Kidney (tissue), 13 donors: ENCODE measurements at regions not wholly inside any gene's neighbourhood (a gene's known extent, or its start where the extent isn't known, plus 50 kb on each side); places are given as distances from the start of the nearest gene placed in this dataset.

ENCODE experiments used
- DNase-seq, 5 donors: peaks; one replicate each; pipeline ENCODE4 v3.0.0-alpha.2; 2013 to 2020
- FAIRE-seq: peaks from 2 replicates; lab custom pipeline; 2012; peaks lifted over from hg19 to GRCh38; lab: Jason Lieb, UNC
- H3K27ac ChIP-seq, 2 donors: one replicate each; pipeline ENCODE4 v1.7.0; 2013; ENCODE audit warnings: low read depth in 2 of 2, low read length in 2 of 2, inconsistent platforms in 1 of 2
- H3K27me3 ChIP-seq: one replicate; pipeline ENCODE4 v1.7.1; 2013; ENCODE audit warnings: low read length, inconsistent platforms; ENCODE audit not compliant: control insufficient read depth, insufficient read depth
- H3K36me3 ChIP-seq, 3 donors: one replicate each; pipeline versions ENCODE4 v1.7.0 to v1.7.1; 2013; ENCODE audit warnings: low read length in 3 of 3, control low read depth in 1 of 3, inconsistent platforms in 1 of 3; ENCODE audit not compliant: insufficient read depth in 3 of 3, control insufficient read depth in 2 of 3
- H3K4me1 ChIP-seq, 3 donors: one replicate each; pipeline versions ENCODE4 v1.7.0 to v1.7.1; 2013; ENCODE audit warnings: low read length in 3 of 3, inconsistent platforms in 1 of 3, low read depth in 1 of 3; ENCODE audit not compliant: control insufficient read depth in 2 of 3, insufficient read depth in 2 of 3
- H3K4me3 ChIP-seq, 3 donors: one replicate each; pipeline versions ENCODE4 v1.7.0 to v1.8.1; 2013; ENCODE audit warnings: low read length in 3 of 3, control low read depth in 1 of 3, inconsistent platforms in 1 of 3
- H3K9ac ChIP-seq, 3 donors: one replicate each; pipeline versions ENCODE4 v1.7.0 to v1.7.1; 2013; ENCODE audit warnings: low read length in 3 of 3, control low read depth in 1 of 3, inconsistent platforms in 1 of 3
- H3K9me3 ChIP-seq, 3 donors: one replicate each; pipeline versions ENCODE4 v1.7.0 to v1.7.1; 2013; ENCODE audit warnings: low read length in 3 of 3, control low read depth in 1 of 3, inconsistent platforms in 1 of 3; ENCODE audit not compliant: control insufficient read depth in 2 of 3, insufficient read depth in 1 of 3
- intact Hi-C: fragments of 100-400 bp; cut with DNase I; formaldehyde crosslinking; loops from one replicate; pipeline ENCODE4 v1.11.1; 2022
- TF ChIP-seq, protein P1 (sequence below): IDR thresholded peaks from 3 replicates; pipeline ENCODE4 v1.5.1; 2012; ENCODE audit warnings: mild to moderate bottlenecking, moderate library complexity, borderline replicate concordance; ENCODE audit not compliant: insufficient read depth; ENCODE audit errors: extremely low read depth
- donor health status: control.
- donor health status: control.
- donor health status: control.
- donor health status: control.
- donor health status: control.
- donor health status: DM: yes; HTN: yes; CAD: no.
- donor health status: Normal renal cell carcinoma (clear cell type).

DNA sequence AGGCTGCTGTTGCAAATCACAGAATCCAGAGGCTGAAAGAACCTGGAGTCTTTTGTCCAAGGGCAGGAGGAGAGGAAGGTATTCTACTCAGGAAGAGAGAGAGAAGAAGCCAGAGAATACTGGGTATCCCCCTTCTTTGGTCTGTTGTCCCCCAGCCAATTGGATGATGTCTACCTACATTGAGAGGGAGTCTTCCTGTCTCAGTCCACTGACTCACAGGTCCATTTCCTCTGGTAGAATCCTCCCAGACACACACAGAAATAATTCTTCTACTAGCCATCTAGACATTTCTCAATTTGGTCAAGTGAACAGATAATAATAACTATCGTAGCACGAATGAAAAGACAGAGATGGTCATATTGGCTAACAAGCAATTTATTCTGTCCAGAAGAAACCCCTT is 416.4 kb upstream of the UBE2E3 start:
- H3K36me3 ChIP-seq, result no peaks in the 10 kb centered on the region
- no peak for FAIRE-seq
- no peak overlapping the region for H3K9ac ChIP-seq
- H3K4me1 ChIP-seq, result no peaks in the 10 kb centered on the region
- H3K4me3 ChIP-seq, result no peak overlapping the region
- H3K27ac ChIP-seq, result no peak overlapping the region
- TF ChIP-seq, protein P1, sequence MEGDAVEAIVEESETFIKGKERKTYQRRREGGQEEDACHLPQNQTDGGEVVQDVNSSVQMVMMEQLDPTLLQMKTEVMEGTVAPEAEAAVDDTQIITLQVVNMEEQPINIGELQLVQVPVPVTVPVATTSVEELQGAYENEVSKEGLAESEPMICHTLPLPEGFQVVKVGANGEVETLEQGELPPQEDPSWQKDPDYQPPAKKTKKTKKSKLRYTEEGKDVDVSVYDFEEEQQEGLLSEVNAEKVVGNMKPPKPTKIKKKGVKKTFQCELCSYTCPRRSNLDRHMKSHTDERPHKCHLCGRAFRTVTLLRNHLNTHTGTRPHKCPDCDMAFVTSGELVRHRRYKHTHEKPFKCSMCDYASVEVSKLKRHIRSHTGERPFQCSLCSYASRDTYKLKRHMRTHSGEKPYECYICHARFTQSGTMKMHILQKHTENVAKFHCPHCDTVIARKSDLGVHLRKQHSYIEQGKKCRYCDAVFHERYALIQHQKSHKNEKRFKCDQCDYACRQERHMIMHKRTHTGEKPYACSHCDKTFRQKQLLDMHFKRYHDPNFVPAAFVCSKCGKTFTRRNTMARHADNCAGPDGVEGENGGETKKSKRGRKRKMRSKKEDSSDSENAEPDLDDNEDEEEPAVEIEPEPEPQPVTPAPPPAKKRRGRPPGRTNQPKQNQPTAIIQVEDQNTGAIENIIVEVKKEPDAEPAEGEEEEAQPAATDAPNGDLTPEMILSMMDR, result no peak
- DNase-seq, result no peak
- intact Hi-C loops, result no loop called here
- no peaks in the 10 kb centered on the region for H3K27me3 ChIP-seq
- H3K9me3 ChIP-seq, result no peaks in the 10 kb centered on the region

DNA sequence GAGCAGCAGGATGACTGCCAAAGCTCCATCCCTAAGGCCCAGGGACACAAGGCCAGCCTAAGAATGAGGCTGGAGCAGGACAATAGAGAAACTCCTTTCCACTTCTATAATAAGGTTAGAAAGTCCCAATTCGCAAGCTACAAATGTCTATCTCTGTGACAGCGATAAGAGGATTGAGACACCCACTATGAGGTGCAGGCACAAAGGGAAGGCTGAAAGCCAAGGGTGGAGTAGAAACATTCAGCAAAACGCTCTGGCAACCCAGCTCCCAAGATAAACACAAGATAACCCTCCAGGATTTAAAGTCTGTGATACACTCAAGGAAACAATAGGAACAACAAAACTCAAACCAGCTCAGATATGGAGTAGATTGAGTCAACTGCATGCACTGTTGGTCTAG is 418.0 kb upstream of the UBE2E3 start:
- no peaks in the 10 kb centered on the region for H3K9me3 ChIP-seq
- TF ChIP-seq, protein P1, result no peak
- H3K27me3 ChIP-seq, result no peaks in the 10 kb centered on the region
- H3K4me1 ChIP-seq, result no peaks in the 10 kb centered on the region
- FAIRE-seq (no peak), DNase-seq (no peak)
- no peaks in the 10 kb centered on the region for H3K36me3 ChIP-seq
- no peak overlapping the region for H3K9ac ChIP-seq
- intact Hi-C loops, result no loop called here
- H3K27ac ChIP-seq, result no peak overlapping the region
- H3K4me3 ChIP-seq, result no peak overlapping the region

DNA sequence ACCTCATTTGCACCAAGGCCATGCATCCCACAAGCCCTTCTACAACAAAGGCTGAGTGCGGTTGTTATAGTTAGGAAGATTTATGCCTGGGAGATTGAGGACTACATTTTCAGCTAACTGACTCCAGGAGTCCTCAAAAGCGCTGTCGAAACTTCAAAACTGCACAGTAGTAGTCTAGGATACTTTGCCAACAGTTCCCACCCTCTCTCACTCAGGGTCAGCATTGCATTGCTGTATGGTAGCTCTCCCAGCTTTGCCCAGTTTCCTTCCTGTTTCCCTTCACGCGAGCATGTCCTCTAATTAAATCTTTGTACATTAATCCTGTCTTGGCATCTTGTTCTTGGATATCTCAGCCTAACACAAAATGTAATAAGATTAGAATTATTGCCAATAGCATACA is 420.6 kb upstream of the UBE2E3 start:
- intact Hi-C loops, result no loop called here
- H3K9ac ChIP-seq, result no peak overlapping the region
- DNase-seq, result peak in 2 of 5 donors; percentile 32 to 39
- no peak overlapping the region for H3K27ac ChIP-seq
- no peaks in the 10 kb centered on the region for H3K27me3 ChIP-seq
- H3K4me3 ChIP-seq, result no peak overlapping the region
- FAIRE-seq, result no peak
- no peaks in the 10 kb centered on the region for H3K9me3 ChIP-seq
- no peaks in the 10 kb centered on the region for H3K36me3 ChIP-seq
- no peaks in the 10 kb centered on the region for H3K4me1 ChIP-seq
- TF ChIP-seq, protein P1, result no peak

DNA sequence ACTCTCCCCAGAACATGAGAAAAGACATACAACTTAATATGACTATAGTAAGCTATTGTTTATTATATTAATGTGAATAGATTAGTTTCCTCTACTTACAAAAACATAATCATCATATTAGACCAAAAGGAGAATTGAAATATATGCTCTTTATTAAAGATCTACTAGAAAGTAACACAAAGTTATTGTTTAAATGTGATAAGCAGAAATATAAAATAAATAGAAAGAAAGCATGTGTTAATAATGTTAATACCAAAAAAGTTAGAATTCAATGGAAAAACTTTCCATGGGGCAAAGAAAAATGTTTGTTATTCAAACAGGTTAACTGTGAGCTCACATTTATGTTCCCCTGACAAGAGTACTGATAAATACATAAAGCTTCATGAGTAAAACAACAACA is 421.4 kb upstream of the UBE2E3 start:
- Histone ChIP-seq H3K27me3 (no peaks in the 10 kb centered on the region), H3K4me3 (no peak overlapping the region), H3K4me1 (no peaks in the 10 kb centered on the region), H3K27ac (no peak overlapping the region), H3K9ac (no peak overlapping the region), H3K36me3 (no peaks in the 10 kb centered on the region), H3K9me3 (no peaks in the 10 kb centered on the region)
- intact Hi-C loops, result no loop called here
- TF ChIP-seq, protein P1, result no peak
- DNase-seq (no peak), FAIRE-seq (no peak)
